GM12801 (cell line): ENCODE measurements at regions not wholly inside any gene's neighbourhood (a gene's known extent, or its start where the extent isn't known, plus 50 kb on each side); places are given as distances from the start of the nearest gene placed in this dataset.

Experiments
- CTCF ChIP-seq: IDR thresholded peaks from one replicate; pipeline ENCODE4 v1.5.1; 2011; ENCODE audit warnings: control low read depth; ENCODE audit not compliant: insufficient read length; ENCODE audit errors: extremely low read depth

- no peak for TF ChIP-seq CTCF
Measured at GRCh38 chr1:13935336-13935735, 235.3 kb downstream of the PRDM2 start.

GRCh38 chr1:13941315-13941714 is 241.3 kb downstream of the PRDM2 start:
- TF ChIP-seq CTCF, result no peak

- no peak for TF ChIP-seq CTCF
Measured at GRCh38 chr1:13943055-13943454, 243.1 kb downstream of the PRDM2 start.

GRCh38 chr1:13945856-13946255 is 245.9 kb downstream of the PRDM2 start:
- TF ChIP-seq CTCF, result no peak

GRCh38 chr1:13947658-13948057 is 247.7 kb downstream of the PRDM2 start:
- TF ChIP-seq CTCF, result no peak

GRCh38 chr1:13948396-13948795 is 248.4 kb downstream of the PRDM2 start:
- no peak for TF ChIP-seq CTCF

- no peak for TF ChIP-seq CTCF
Measured at GRCh38 chr1:13948888-13949391, 249.0 kb downstream of the PRDM2 start.

- no peak for TF ChIP-seq CTCF
Measured at GRCh38 chr1:13949546-13949945, 249.6 kb downstream of the PRDM2 start.
